C4-2B (cell line): ENCODE measurements at regions not wholly inside any gene's neighbourhood (a gene's known extent, or its start where the extent isn't known, plus 50 kb on each side); places are given as distances from the start of the nearest gene placed in this dataset.

Source experiments
- CTCF ChIP-seq: fragments of 450-650 bp; conservative IDR thresholded peaks from 2 replicates; pipeline ENCODE4 v1.5.1; 2017; ENCODE audit warnings: mild to moderate bottlenecking
- ZFX ChIP-seq: fragments of 450-650 bp; IDR thresholded peaks from 2 replicates; pipeline ENCODE4 v1.6.1; 2017

- no peak for TF ChIP-seq CTCF
- no peak for TF ChIP-seq ZFX
These were observed 246.1 kb upstream of the KCNH8 start for GRCh38 chr3:18902081-18902793.
